OCI-LY7 (cell line): ENCODE measurements at regions not wholly inside any gene's neighbourhood (a gene's known extent, or its start where the extent isn't known, plus 50 kb on each side); places are given as distances from the start of the nearest gene placed in this dataset.

ENCODE experiments used
- EZH2phosphoT487 ChIP-seq: fragments of 200-600 bp; sonication (generic); IDR thresholded peaks from 2 replicates; pipeline ENCODE4 v1.6.1; 2018; ENCODE audit warnings: low read depth, borderline replicate concordance, mild to moderate bottlenecking, mixed run types, antibody characterized with exemption, low read length, moderate library complexity, mixed read lengths
- TF ChIP-seq, protein P1 (sequence below): fragments of 200-600 bp; sonication (generic); conservative IDR thresholded peaks from 2 replicates; pipeline ENCODE4 v1.5.1; 2014; ENCODE audit warnings: mild to moderate bottlenecking, antibody characterized with exemption, low read length, moderate library complexity, mixed read lengths

DNA sequence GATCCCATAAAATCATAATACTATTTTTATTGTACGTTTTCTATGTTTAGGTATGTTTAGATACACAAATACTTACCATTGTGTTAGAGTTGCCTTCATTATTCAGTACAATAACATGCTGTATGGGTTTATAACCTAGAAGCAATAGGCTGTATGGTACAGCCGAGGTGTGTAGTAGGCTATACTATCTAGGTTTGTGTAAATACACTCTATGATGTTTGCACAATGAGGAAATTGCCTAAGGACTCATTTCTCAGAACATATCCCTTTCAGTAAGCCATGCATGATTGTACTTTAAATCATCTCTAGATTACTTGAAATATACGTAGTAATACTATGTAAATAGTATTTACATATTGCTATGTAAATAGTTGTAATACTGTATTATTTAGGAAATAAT, 156.7 kb downstream of the CDCA7 start:
- no peak for TF ChIP-seq EZH2phosphoT487
- TF ChIP-seq, protein P1, sequence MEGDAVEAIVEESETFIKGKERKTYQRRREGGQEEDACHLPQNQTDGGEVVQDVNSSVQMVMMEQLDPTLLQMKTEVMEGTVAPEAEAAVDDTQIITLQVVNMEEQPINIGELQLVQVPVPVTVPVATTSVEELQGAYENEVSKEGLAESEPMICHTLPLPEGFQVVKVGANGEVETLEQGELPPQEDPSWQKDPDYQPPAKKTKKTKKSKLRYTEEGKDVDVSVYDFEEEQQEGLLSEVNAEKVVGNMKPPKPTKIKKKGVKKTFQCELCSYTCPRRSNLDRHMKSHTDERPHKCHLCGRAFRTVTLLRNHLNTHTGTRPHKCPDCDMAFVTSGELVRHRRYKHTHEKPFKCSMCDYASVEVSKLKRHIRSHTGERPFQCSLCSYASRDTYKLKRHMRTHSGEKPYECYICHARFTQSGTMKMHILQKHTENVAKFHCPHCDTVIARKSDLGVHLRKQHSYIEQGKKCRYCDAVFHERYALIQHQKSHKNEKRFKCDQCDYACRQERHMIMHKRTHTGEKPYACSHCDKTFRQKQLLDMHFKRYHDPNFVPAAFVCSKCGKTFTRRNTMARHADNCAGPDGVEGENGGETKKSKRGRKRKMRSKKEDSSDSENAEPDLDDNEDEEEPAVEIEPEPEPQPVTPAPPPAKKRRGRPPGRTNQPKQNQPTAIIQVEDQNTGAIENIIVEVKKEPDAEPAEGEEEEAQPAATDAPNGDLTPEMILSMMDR: no peak
